GM12878 (cell line): ENCODE measurements at regions not wholly inside any gene's neighbourhood (a gene's known extent, or its start where the extent isn't known, plus 50 kb on each side); places are given as distances from the start of the nearest gene placed in this dataset.

ENCODE experiments used
- ATAC-seq: fragments of 200-7000 bp; cut with Tn5 transposase; 3 replicates; pipeline ENCODE4 v1.9.1; 2020; ENCODE audit warnings: mild to moderate bottlenecking, moderate library complexity
- BruUV-seq: library from RNA; stranded (reverse); fragments of 400-500 nt; replicated peaks from 2 replicates; lab custom pipeline; 2021; lab: Mats Ljungman, UMichigan
- CTCF ChIA-PET: fragments of 300-600 bp; sonication (Branson Sonifier 250); formaldehyde crosslinking; extraction: SDS; loops from one replicate; lab custom pipeline; 2021; ENCODE audit warnings: inconsistent platforms; lab: Yijun Ruan, JAX
- POLR2A ChIA-PET: fragments of 350-600 bp; formaldehyde crosslinking; extraction: SDS; loops from one replicate; lab custom pipeline; 2021; ENCODE audit warnings: inconsistent platforms; lab: Charles Lee
- RAD21 ChIA-PET: fragments of 300-600 bp; sonication (Branson Sonifier 250); formaldehyde crosslinking; loops from one replicate; lab custom pipeline; 2023; ENCODE audit warnings: antibody characterized with exemption; ENCODE audit not compliant: unreplicated experiment; lab: Charles Lee
- SMC1A ChIA-PET: fragments of 300-600 bp; sonication (Branson Sonifier 250); formaldehyde crosslinking; loops from one replicate; lab custom pipeline; 2023; ENCODE audit not compliant: unreplicated experiment, uncharacterized antibody; lab: Charles Lee
- DNase-seq: peaks from one replicate; pipeline ENCODE4 v3.0.0-alpha.2; 2011; ENCODE audit warnings: low read depth, low spot score
- FAIRE-seq: peaks from 3 replicates; lab custom pipeline; 2011; peaks lifted over from hg19 to GRCh38; lab: Jason Lieb, UNC
- H2AFZ ChIP-seq: 2 replicates; pipeline ENCODE4 v1.6.0; 2011; ENCODE audit warnings: low read depth, low read length, control low read depth; ENCODE audit not compliant: control insufficient read depth
- H3K27ac ChIP-seq: 2 replicates; pipeline ENCODE4 v1.5.1; 2011; ENCODE audit warnings: control low read depth; ENCODE audit not compliant: control insufficient read depth, insufficient read depth
- H3K27me3 ChIP-seq, 2 experiments: replicated peaks in 1 of 2; 2 replicates each; pipeline versions ENCODE4 v1.6.0 to v1.6.1; 2011; ENCODE audit warnings: low read length in 1 of 2; ENCODE audit not compliant: control insufficient read depth in 2 of 2, insufficient read depth in 2 of 2
- H3K36me3 ChIP-seq, 2 experiments: 2 replicates each; pipeline ENCODE4 v1.5.1; 2011; ENCODE audit warnings: low read length in 1 of 2; ENCODE audit not compliant: control insufficient read depth in 2 of 2, insufficient read depth in 2 of 2
- H3K4me1 ChIP-seq: 2 replicates; pipeline ENCODE4 v1.6.1; 2011; ENCODE audit warnings: mild to moderate bottlenecking, low read length, moderate library complexity, mixed read lengths; ENCODE audit not compliant: control insufficient read depth, insufficient read depth
- H3K4me2 ChIP-seq: 2 replicates; pipeline ENCODE4 v1.6.0; 2011; ENCODE audit warnings: control low read depth; ENCODE audit not compliant: control insufficient read depth, insufficient read depth
- H3K4me3 ChIP-seq: fragments of 200-600 bp; sonication (generic); 2 replicates; pipeline ENCODE4 v1.5.1; 2016
- H3K79me2 ChIP-seq: 2 replicates; pipeline ENCODE4 v1.6.0; 2011; ENCODE audit warnings: low read length; ENCODE audit not compliant: control insufficient read depth, insufficient read depth
- H3K9ac ChIP-seq: 2 replicates; pipeline ENCODE4 v1.8.0; 2011; ENCODE audit warnings: low read length, control low read depth, mixed read lengths; ENCODE audit not compliant: control insufficient read depth, insufficient read depth
- H3K9me3 ChIP-seq: replicated peaks from 3 replicates; pipeline ENCODE4 v1.5.1; 2011; ENCODE audit warnings: mild to moderate bottlenecking, low read length; ENCODE audit not compliant: control insufficient read depth, insufficient read depth
- H4K20me1 ChIP-seq: 2 replicates; pipeline ENCODE4 v1.6.0; 2011; ENCODE audit not compliant: control insufficient read depth, insufficient read depth
- ASH2L ChIP-seq: fragments of 300-600, 200-600 bp; sonication (generic); IDR thresholded peaks from 2 replicates; pipeline ENCODE4 v1.6.1; 2017; ENCODE audit warnings: low read depth, mild to moderate bottlenecking, borderline replicate concordance
- ATF7 ChIP-seq: fragments of 450-650 bp; IDR thresholded peaks from 2 replicates; pipeline ENCODE4 v1.6.1; 2016; ENCODE audit warnings: low read depth, mild to moderate bottlenecking
- CBX5 ChIP-seq: sonication (generic); IDR thresholded peaks from 2 replicates; pipeline ENCODE4 v1.6.1; 2016; ENCODE audit warnings: low read depth, moderate library complexity, mild to moderate bottlenecking, inconsistent platforms
- CREB1 ChIP-seq: IDR thresholded peaks from 2 replicates; pipeline ENCODE4 v1.6.1; 2012; ENCODE audit warnings: low read depth, mild to moderate bottlenecking, inconsistent platforms
- EED ChIP-seq: sonication (generic); IDR thresholded peaks from 2 replicates; pipeline ENCODE4 v1.6.1; 2016; ENCODE audit warnings: antibody characterized with exemption, low read depth
- EGR1 ChIP-seq, 2 experiments: IDR thresholded peaks; 1 replicate in 1 of 2; 2 replicates in 1 of 2; pipeline ENCODE4 v1.6.1; 2011 to 2012; ENCODE audit warnings: low read depth in 2 of 2, low read length in 2 of 2, borderline replicate concordance in 1 of 2, mild to moderate bottlenecking in 1 of 2, moderate library complexity in 1 of 2
- ELK1 ChIP-seq: IDR thresholded peaks from 2 replicates; pipeline ENCODE4 v1.6.1; 2012; ENCODE audit warnings: low read depth, low read length, improper control_type of control experiment
- ESRRA ChIP-seq: IDR thresholded peaks from 2 replicates; pipeline ENCODE4 v1.6.1; 2012; ENCODE audit warnings: mild to moderate bottlenecking, low read length, improper control_type of control experiment
- FOXM1 ChIP-seq: IDR thresholded peaks from 2 replicates; pipeline ENCODE4 v1.6.1; 2012; ENCODE audit warnings: low read depth, mild to moderate bottlenecking, inconsistent platforms, low read length, moderate library complexity
- HDGF ChIP-seq: fragments of 450-650 bp; IDR thresholded peaks from 2 replicates; pipeline ENCODE4 v1.6.1; 2016; ENCODE audit warnings: antibody characterized with exemption
- NFXL1 ChIP-seq: fragments of 450-650 bp; IDR thresholded peaks from 2 replicates; pipeline ENCODE4 v1.6.1; 2017; ENCODE audit warnings: antibody characterized with exemption, mild to moderate bottlenecking, borderline replicate concordance
- NR2C2 ChIP-seq: IDR thresholded peaks from 2 replicates; pipeline ENCODE4 v1.6.1; 2011; ENCODE audit warnings: borderline replicate concordance, low read depth; ENCODE audit not compliant: control insufficient read depth, insufficient read length
- PAX8 ChIP-seq: fragments of 450-650 bp; IDR thresholded peaks from 2 replicates; pipeline ENCODE4 v1.6.1; 2017; ENCODE audit warnings: mild to moderate bottlenecking, moderate library complexity
- RELB ChIP-seq: fragments of 450-650 bp; IDR thresholded peaks from 2 replicates; pipeline ENCODE4 v1.6.1; 2017; ENCODE audit warnings: low read depth, mild to moderate bottlenecking, moderate library complexity
- RFX5 ChIP-seq: IDR thresholded peaks from 2 replicates; pipeline ENCODE4 v1.6.1; 2011; ENCODE audit warnings: low read depth, low read length, improper control_type of control experiment
- SIN3A ChIP-seq: IDR thresholded peaks from 2 replicates; pipeline ENCODE4 v1.6.1; 2012; ENCODE audit warnings: low read depth, low read length, improper control_type of control experiment
- ZNF207 ChIP-seq: fragments of 450-650 bp; IDR thresholded peaks from 2 replicates; pipeline ENCODE4 v1.6.1; 2014; ENCODE audit warnings: antibody characterized with exemption, mild to moderate bottlenecking, borderline replicate concordance
- WGBS: methylation state at CpG from one replicate; pipeline ENCODE4 v1.1.6; 2016; ENCODE audit warnings: low lambda C conversion rate; ENCODE audit not compliant: insufficient replicate concordance, insufficient coverage; ENCODE audit errors: missing lambda C conversion rate; 5-methylcytosine and 5-hydroxymethylcytosine counted together
- in situ Hi-C: fragments of 300-500 bp; cut with MboI; formaldehyde crosslinking; loops from 9 replicates; pipeline ENCODE4 v1.14.3; 2018; ENCODE audit warnings: mixed read lengths
- intact Hi-C: fragments of 100-400 bp; cut with micrococcal nuclease; formaldehyde crosslinking; loops from one replicate; pipeline ENCODE4 v1.14.2; 2022; ENCODE audit not compliant: unreplicated experiment

GRCh38 chr13:51027644-51028043 lies 83.4 kb downstream of the C13orf42 start:
- Histone ChIP-seq H3K9me3 (no peaks in the 10 kb centered on the region), H3K27ac (no peak overlapping the region), H2AFZ (no peak overlapping the region), H3K36me3 (no peaks in the 10 kb centered on the region), H3K27me3 (0 out of 4 replicates have a peak, but pooled peaks cover 0 to 4% of the 10 kb centered on the region in 2 experiments), H3K4me2 (no peak overlapping the region), H3K4me3 (no peak overlapping the region), H3K9ac (no peak overlapping the region), H3K79me2 (no peaks in the 10 kb centered on the region), H3K4me1 (no peaks in the 10 kb centered on the region), H4K20me1 (no peaks in the 10 kb centered on the region)
- TF ChIP-seq CREB1 (no peak), CBX5 (no peak), RFX5 (no peak), EED (no peak), ZNF207 (no peak), ASH2L (no peak), SIN3A (no peak), FOXM1 (no peak), PAX8 (no peak), NR2C2 (no peak), EGR1 (IDR thresholded peaks at IDR 0.05; ENCODE audit: borderline replicate concordance in 1 of 2, low read depth in 2 of 2, low read length in 2 of 2) (no peak), RELB (no peak), ELK1 (no peak), HDGF (no peak), ATF7 (no peak), ESRRA (no peak), NFXL1 (no peak)
- in situ Hi-C loops (no loop called here), intact Hi-C loops (no loop called here)
- CTCF ChIA-PET = no interaction called here
- 22% methylated on average over 7 of the region's 7 CpGs for WGBS
- FAIRE-seq (no peak), DNase-seq (no peak), ATAC-seq (no peak)
- SMC1A ChIA-PET = no interaction called here
- POLR2A ChIA-PET = no interaction called here
- RAD21 ChIA-PET = no interaction called here
- no TSS peak for BruUV-seq
